IPS-20b (cell line): ENCODE measurements at regions not wholly inside any gene's neighbourhood (a gene's known extent, or its start where the extent isn't known, plus 50 kb on each side); places are given as distances from the start of the nearest gene placed in this dataset.

Source experiments
- H3K27ac ChIP-seq: one replicate; pipeline ENCODE4 v1.5.1; 2013; ENCODE audit warnings: low read length
- H3K27me3 ChIP-seq: 2 replicates; pipeline ENCODE4 v1.6.1; 2013; ENCODE audit warnings: mild to moderate bottlenecking, low read length, inconsistent platforms; ENCODE audit not compliant: insufficient read depth
- H3K36me3 ChIP-seq: 2 replicates; pipeline ENCODE4 v1.6.1; 2013; ENCODE audit warnings: low read depth, mild to moderate bottlenecking, inconsistent platforms, low read length, moderate library complexity; ENCODE audit not compliant: insufficient read depth
- H3K4me1 ChIP-seq: 2 replicates; pipeline ENCODE4 v1.6.1; 2013; ENCODE audit warnings: mild to moderate bottlenecking, control low read depth, inconsistent platforms, low read length, moderate library complexity; ENCODE audit not compliant: insufficient read depth
- H3K4me3 ChIP-seq: 2 replicates; pipeline ENCODE4 v1.5.1; 2013; ENCODE audit warnings: mild to moderate bottlenecking, low read length, inconsistent platforms
- H3K9ac ChIP-seq: 2 replicates; pipeline ENCODE4 v1.6.1; 2013; ENCODE audit warnings: low read depth, mild to moderate bottlenecking, inconsistent platforms, low read length, moderate library complexity
- H3K9me3 ChIP-seq: 2 replicates; pipeline ENCODE4 v1.6.1; 2013; ENCODE audit warnings: mild to moderate bottlenecking, low read depth, low read length, inconsistent platforms; ENCODE audit not compliant: insufficient read depth

GRCh38 chr2:217030081-217030480 is 170.2 kb upstream of the TNP1 start:
- no peaks in the 10 kb centered on the region for H3K4me1 ChIP-seq
- H3K9me3 ChIP-seq = no peaks in the 10 kb centered on the region
- H3K36me3 ChIP-seq = no peaks in the 10 kb centered on the region
- H3K27ac ChIP-seq = no peak overlapping the region
- no peak overlapping the region for H3K9ac ChIP-seq
- H3K27me3 ChIP-seq = no peaks in the 10 kb centered on the region; the same call in 1 of the 2 replicates
- no peak overlapping the region for H3K4me3 ChIP-seq

- Histone ChIP-seq H3K27me3 (no peaks in the 10 kb centered on the region; the same call in 1 of the 2 replicates), H3K9me3 (no peaks in the 10 kb centered on the region), H3K9ac (no peak overlapping the region), H3K4me1 (no peaks in the 10 kb centered on the region), H3K4me3 (no peak overlapping the region), H3K36me3 (no peaks in the 10 kb centered on the region), H3K27ac (no peak overlapping the region)
Observed at GRCh38 chr2:217028128-217028527, 168.3 kb upstream of the TNP1 start.

- Histone ChIP-seq H3K9ac (no peak overlapping the region), H3K4me1 (no peaks in the 10 kb centered on the region), H3K9me3 (no peaks in the 10 kb centered on the region), H3K27ac (no peak overlapping the region), H3K36me3 (no peaks in the 10 kb centered on the region), H3K27me3 (no peaks in the 10 kb centered on the region; the same call in 1 of the 2 replicates), H3K4me3 (no peak overlapping the region)
Observed at GRCh38 chr2:217027414-217027813, 167.6 kb upstream of the TNP1 start.

- H3K9me3 ChIP-seq = no peaks in the 10 kb centered on the region
Observed at GRCh38 chr2:217026569-217026968, 166.7 kb upstream of the TNP1 start.

GRCh38 chr2:217026161-217026560 is 166.3 kb upstream of the TNP1 start:
- H3K4me1 ChIP-seq = no peaks in the 10 kb centered on the region
- H3K27me3 ChIP-seq = no peaks in the 10 kb centered on the region; the same call in 1 of the 2 replicates
- H3K27ac ChIP-seq = no peak overlapping the region
- H3K9me3 ChIP-seq = no peaks in the 10 kb centered on the region
- no peak overlapping the region for H3K9ac ChIP-seq
- no peak overlapping the region for H3K4me3 ChIP-seq
- H3K36me3 ChIP-seq = no peaks in the 10 kb centered on the region

More at GRCh38 chr2:217026569-217026968, 166.7 kb upstream of the TNP1 start:
- Histone ChIP-seq H3K9ac (no peak overlapping the region), H3K4me1 (no peaks in the 10 kb centered on the region), H3K4me3 (no peak overlapping the region), H3K36me3 (no peaks in the 10 kb centered on the region), H3K27me3 (no peaks in the 10 kb centered on the region; the same call in 1 of the 2 replicates), H3K27ac (no peak overlapping the region)

GRCh38 chr2:217023611-217024010 is 163.7 kb upstream of the TNP1 start:
- Histone ChIP-seq H3K27me3 (no peaks in the 10 kb centered on the region), H3K36me3 (no peaks in the 10 kb centered on the region), H3K4me3 (no peak overlapping the region), H3K9ac (no peak overlapping the region), H3K27ac (no peak overlapping the region), H3K9me3 (no peaks in the 10 kb centered on the region), H3K4me1 (no peaks in the 10 kb centered on the region)

- no peaks in the 10 kb centered on the region for H3K27me3 ChIP-seq
- H3K4me3 ChIP-seq = no peak overlapping the region
- H3K9ac ChIP-seq = no peak overlapping the region
- H3K4me1 ChIP-seq = no peaks in the 10 kb centered on the region
- H3K27ac ChIP-seq = no peak overlapping the region
- H3K36me3 ChIP-seq = no peaks in the 10 kb centered on the region
- H3K9me3 ChIP-seq = no peaks in the 10 kb centered on the region
Observed at GRCh38 chr2:217017456-217018252, 157.8 kb upstream of the TNP1 start.

GRCh38 chr2:217016796-217017419 is 157.0 kb upstream of the TNP1 start:
- Histone ChIP-seq H3K36me3 (no peaks in the 10 kb centered on the region), H3K27me3 (no peaks in the 10 kb centered on the region), H3K4me1 (no peaks in the 10 kb centered on the region), H3K9ac (no peak overlapping the region), H3K4me3 (no peak overlapping the region), H3K9me3 (no peaks in the 10 kb centered on the region), H3K27ac (no peak overlapping the region)

- Histone ChIP-seq H3K9ac (no peak overlapping the region), H3K27me3 (no peaks in the 10 kb centered on the region), H3K9me3 (no peaks in the 10 kb centered on the region)
Observed at GRCh38 chr2:217014328-217015105, 154.7 kb upstream of the TNP1 start.

GRCh38 chr2:217013926-217014325 is 154.1 kb upstream of the TNP1 start:
- no peaks in the 10 kb centered on the region for H3K27me3 ChIP-seq
- H3K36me3 ChIP-seq = no peaks in the 10 kb centered on the region
- no peak overlapping the region for H3K9ac ChIP-seq
- H3K4me1 ChIP-seq = no peaks in the 10 kb centered on the region
- no peaks in the 10 kb centered on the region for H3K9me3 ChIP-seq
- no peak overlapping the region for H3K27ac ChIP-seq
- no peak overlapping the region for H3K4me3 ChIP-seq

More at GRCh38 chr2:217014328-217015105, 154.7 kb upstream of the TNP1 start:
- Histone ChIP-seq H3K4me3 (no peak overlapping the region), H3K27ac (no peak overlapping the region), H3K36me3 (no peaks in the 10 kb centered on the region), H3K4me1 (no peaks in the 10 kb centered on the region)

GRCh38 chr2:217011576-217011975 is 151.7 kb upstream of the TNP1 start:
- Histone ChIP-seq H3K4me1 (no peaks in the 10 kb centered on the region), H3K27me3 (no peaks in the 10 kb centered on the region), H3K9ac (no peak overlapping the region), H3K9me3 (no peaks in the 10 kb centered on the region), H3K27ac (no peak overlapping the region), H3K36me3 (no peaks in the 10 kb centered on the region), H3K4me3 (no peak overlapping the region)
